Right lobe of liver (tissue), 4 donors: ENCODE measurements at regions not wholly inside any gene's neighbourhood (a gene's known extent, or its start where the extent isn't known, plus 50 kb on each side); places are given as distances from the start of the nearest gene placed in this dataset.

ENCODE experiments used
- POLR2A ChIP-seq: fragments of 450-650 bp; IDR thresholded peaks from one replicate; pipeline ENCODE4 v1.6.1; 2017; ENCODE audit warnings: antibody characterized with exemption, mild to moderate bottlenecking
- TF ChIP-seq, protein P1 (sequence below), 4 donors: fragments of 200-600 bp in 3 of 4; fragments of 450-650 bp in 1 of 4; IDR thresholded peaks; one replicate each; pipeline versions ENCODE4 v1.5.1 to v1.8.0; 2016 to 2022; ENCODE audit warnings: antibody characterized with exemption in 4 of 4, mild to moderate bottlenecking in 2 of 4
- donor health status: DM: no; HTN: no; CAD: no.
- donor health status: DM: no; HTN: no; CAD: no.
- donor health status: DM: no; HTN: yes; CAD: no.

DNA sequence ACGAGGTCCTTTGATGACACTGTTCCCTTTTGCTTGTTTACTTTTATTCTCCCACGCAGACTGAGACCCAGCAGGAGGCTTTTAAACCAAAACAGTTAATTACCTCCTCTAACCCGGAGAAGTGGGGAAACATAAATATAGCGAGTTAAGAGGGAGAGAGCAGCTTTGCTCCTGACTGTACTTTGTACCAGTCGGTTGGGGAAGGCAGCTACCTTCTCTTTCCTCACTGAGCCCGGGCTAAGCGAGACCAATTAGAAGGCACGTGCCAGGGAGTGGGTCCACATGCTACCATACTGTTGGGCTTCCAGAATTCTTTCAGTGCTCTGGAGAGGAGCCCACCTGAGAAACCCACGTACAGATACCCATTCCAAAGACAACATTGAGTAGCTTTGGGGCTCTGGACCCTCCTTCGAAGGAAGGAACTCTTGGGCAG, 124.2 kb downstream of the ZIC5 start:
- TF ChIP-seq, protein P1, sequence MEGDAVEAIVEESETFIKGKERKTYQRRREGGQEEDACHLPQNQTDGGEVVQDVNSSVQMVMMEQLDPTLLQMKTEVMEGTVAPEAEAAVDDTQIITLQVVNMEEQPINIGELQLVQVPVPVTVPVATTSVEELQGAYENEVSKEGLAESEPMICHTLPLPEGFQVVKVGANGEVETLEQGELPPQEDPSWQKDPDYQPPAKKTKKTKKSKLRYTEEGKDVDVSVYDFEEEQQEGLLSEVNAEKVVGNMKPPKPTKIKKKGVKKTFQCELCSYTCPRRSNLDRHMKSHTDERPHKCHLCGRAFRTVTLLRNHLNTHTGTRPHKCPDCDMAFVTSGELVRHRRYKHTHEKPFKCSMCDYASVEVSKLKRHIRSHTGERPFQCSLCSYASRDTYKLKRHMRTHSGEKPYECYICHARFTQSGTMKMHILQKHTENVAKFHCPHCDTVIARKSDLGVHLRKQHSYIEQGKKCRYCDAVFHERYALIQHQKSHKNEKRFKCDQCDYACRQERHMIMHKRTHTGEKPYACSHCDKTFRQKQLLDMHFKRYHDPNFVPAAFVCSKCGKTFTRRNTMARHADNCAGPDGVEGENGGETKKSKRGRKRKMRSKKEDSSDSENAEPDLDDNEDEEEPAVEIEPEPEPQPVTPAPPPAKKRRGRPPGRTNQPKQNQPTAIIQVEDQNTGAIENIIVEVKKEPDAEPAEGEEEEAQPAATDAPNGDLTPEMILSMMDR (IDR thresholded peaks at IDR 0.05), result no peak
- no peak for TF ChIP-seq POLR2A
